Ishikawa (cell line): ENCODE measurements at regions not wholly inside any gene's neighbourhood (a gene's known extent, or its start where the extent isn't known, plus 50 kb on each side); places are given as distances from the start of the nearest gene placed in this dataset.

Experiments
- CEBPB ChIP-seq: IDR thresholded peaks from 2 replicates; pipeline ENCODE4 v1.6.1; 2012
- CREB1 ChIP-seq: IDR thresholded peaks from 2 replicates; pipeline ENCODE4 v1.6.1; 2012; ENCODE audit warnings: low read depth
- EGR1 ChIP-seq: IDR thresholded peaks from 2 replicates; pipeline ENCODE4 v1.6.1; 2012
- EP300 ChIP-seq: IDR thresholded peaks from 2 replicates; pipeline ENCODE4 v1.6.1; 2012; ENCODE audit warnings: borderline replicate concordance
- FOXM1 ChIP-seq: IDR thresholded peaks from 2 replicates; pipeline ENCODE4 v1.6.1; 2012; ENCODE audit warnings: low read depth, borderline replicate concordance
- NFIC ChIP-seq: IDR thresholded peaks from 2 replicates; pipeline ENCODE4 v1.6.1; 2012
- RAD21 ChIP-seq: IDR thresholded peaks from 2 replicates; pipeline ENCODE4 v1.6.1; 2012; ENCODE audit warnings: low read depth
- TAF1 ChIP-seq: IDR thresholded peaks from 2 replicates; pipeline ENCODE4 v1.6.1; 2012; ENCODE audit warnings: low read depth, mild to moderate bottlenecking
- TCF12 ChIP-seq: IDR thresholded peaks from 2 replicates; pipeline ENCODE4 v1.6.1; 2012; ENCODE audit warnings: low read depth
- TEAD4 ChIP-seq: IDR thresholded peaks from 2 replicates; pipeline ENCODE4 v1.6.1; 2012
- YY1 ChIP-seq: IDR thresholded peaks from 2 replicates; pipeline ENCODE4 v1.6.1; 2012; ENCODE audit warnings: low read depth
- ZBTB7A ChIP-seq: IDR thresholded peaks from 2 replicates; pipeline ENCODE4 v1.6.1; 2012; ENCODE audit warnings: low read depth
- TF ChIP-seq, protein P1 (sequence below): IDR thresholded peaks from 2 replicates; pipeline ENCODE4 v1.6.1; 2012
- TF ChIP-seq, protein P2 (sequence below): IDR thresholded peaks from 2 replicates; pipeline ENCODE4 v1.6.1; 2012; ENCODE audit warnings: low read depth, mild to moderate bottlenecking
- TF ChIP-seq, protein P3 (sequence below): IDR thresholded peaks from 2 replicates; pipeline ENCODE4 v1.6.1; 2012

DNA sequence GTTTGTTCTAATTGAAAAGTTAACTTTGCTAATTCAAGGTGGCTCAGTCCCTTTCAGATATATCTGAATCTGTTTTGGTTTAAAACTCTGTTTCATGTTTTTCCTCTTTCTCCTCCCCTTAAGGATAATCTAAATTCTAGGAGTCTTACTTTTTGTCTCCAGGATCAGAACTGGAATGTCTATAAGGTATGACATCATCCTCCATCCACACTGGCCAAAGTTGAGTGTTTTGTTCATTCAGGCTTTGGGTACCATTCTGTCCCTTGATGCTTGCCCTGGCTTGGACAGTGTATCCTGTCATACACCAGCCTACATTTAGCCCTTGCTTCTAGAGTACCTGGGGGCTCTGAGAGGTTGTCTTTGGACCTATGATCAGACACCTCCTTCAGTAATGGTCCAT is 56.8 kb upstream of the ANTXR2 start:
- TF ChIP-seq NFIC, result no peak
- TF ChIP-seq, protein P1, sequence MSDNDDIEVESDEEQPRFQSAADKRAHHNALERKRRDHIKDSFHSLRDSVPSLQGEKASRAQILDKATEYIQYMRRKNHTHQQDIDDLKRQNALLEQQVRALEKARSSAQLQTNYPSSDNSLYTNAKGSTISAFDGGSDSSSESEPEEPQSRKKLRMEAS, result no peak
- no peak for TF ChIP-seq CEBPB
- TF ChIP-seq TAF1, result no peak

DNA sequence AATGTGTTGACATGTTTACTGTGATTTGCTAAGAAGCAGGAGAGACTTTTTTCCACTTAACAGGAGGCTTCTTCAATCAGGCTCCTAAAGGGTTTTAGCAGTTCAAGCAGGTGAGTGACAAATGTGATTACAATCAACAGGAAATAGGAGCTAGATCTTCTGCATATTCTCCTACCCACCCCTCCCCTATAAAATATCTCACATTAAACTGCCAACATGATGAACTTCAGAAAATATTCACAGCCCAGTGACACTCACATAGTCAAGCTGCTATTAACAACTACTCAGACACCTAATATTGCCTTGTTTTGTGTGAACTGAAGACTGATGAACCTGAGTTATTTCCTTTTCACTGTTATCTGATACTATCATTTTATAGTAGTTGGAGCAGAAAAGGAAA is 55.9 kb upstream of the ANTXR2 start:
- TF ChIP-seq RAD21, result no peak
- TF ChIP-seq TCF12, result no peak
- TF ChIP-seq YY1, result no peak
- TF ChIP-seq EGR1, result no peak
- TF ChIP-seq, protein P2, sequence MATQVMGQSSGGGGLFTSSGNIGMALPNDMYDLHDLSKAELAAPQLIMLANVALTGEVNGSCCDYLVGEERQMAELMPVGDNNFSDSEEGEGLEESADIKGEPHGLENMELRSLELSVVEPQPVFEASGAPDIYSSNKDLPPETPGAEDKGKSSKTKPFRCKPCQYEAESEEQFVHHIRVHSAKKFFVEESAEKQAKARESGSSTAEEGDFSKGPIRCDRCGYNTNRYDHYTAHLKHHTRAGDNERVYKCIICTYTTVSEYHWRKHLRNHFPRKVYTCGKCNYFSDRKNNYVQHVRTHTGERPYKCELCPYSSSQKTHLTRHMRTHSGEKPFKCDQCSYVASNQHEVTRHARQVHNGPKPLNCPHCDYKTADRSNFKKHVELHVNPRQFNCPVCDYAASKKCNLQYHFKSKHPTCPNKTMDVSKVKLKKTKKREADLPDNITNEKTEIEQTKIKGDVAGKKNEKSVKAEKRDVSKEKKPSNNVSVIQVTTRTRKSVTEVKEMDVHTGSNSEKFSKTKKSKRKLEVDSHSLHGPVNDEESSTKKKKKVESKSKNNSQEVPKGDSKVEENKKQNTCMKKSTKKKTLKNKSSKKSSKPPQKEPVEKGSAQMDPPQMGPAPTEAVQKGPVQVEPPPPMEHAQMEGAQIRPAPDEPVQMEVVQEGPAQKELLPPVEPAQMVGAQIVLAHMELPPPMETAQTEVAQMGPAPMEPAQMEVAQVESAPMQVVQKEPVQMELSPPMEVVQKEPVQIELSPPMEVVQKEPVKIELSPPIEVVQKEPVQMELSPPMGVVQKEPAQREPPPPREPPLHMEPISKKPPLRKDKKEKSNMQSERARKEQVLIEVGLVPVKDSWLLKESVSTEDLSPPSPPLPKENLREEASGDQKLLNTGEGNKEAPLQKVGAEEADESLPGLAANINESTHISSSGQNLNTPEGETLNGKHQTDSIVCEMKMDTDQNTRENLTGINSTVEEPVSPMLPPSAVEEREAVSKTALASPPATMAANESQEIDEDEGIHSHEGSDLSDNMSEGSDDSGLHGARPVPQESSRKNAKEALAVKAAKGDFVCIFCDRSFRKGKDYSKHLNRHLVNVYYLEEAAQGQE, result no peak
- no peak for TF ChIP-seq ZBTB7A
- TF ChIP-seq FOXM1, result no peak
- TF ChIP-seq CEBPB, result no peak
- no peak for TF ChIP-seq NFIC
- TF ChIP-seq, protein P1, result no peak
- TF ChIP-seq EP300, result no peak
- TF ChIP-seq, protein P3, sequence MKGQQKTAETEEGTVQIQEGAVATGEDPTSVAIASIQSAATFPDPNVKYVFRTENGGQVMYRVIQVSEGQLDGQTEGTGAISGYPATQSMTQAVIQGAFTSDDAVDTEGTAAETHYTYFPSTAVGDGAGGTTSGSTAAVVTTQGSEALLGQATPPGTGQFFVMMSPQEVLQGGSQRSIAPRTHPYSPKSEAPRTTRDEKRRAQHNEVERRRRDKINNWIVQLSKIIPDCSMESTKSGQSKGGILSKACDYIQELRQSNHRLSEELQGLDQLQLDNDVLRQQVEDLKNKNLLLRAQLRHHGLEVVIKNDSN, result no peak

DNA sequence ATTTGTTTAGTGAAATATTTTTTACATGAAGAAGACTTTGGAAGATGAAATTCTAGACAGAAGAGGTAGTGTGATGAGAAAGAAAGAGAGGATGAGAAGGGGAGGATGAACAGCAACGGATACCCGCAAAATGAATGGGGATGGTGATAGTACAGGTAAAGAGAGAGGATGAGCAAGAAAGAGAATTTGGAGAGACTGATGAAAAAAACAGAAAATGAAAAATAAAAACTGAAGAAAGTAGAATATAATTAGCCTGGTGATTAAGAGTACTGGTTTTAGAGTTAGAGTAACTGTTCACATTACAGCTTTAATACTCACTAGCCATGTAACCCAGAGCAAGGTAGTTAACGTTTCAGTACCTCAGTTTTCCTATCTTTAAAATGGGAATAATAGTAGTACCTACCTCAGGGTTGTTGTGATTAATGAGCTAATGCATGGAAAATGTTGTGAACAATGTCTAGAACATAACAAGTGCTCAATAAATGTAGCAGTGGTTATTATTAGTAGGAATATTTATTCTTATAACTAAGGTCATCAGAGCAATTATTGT is 54.9 kb upstream of the ANTXR2 start:
- TF ChIP-seq TEAD4 (no peak), EP300 (no peak), FOXM1 (no peak), EGR1 (no peak), ZBTB7A (no peak), YY1 (no peak), CEBPB (no peak), NFIC (no peak), TCF12 (no peak), CREB1 (no peak), RAD21 (no peak), TAF1 (no peak)
- TF ChIP-seq, protein P3, result no peak
- TF ChIP-seq, protein P1, result no peak
- TF ChIP-seq, protein P2, result no peak

DNA sequence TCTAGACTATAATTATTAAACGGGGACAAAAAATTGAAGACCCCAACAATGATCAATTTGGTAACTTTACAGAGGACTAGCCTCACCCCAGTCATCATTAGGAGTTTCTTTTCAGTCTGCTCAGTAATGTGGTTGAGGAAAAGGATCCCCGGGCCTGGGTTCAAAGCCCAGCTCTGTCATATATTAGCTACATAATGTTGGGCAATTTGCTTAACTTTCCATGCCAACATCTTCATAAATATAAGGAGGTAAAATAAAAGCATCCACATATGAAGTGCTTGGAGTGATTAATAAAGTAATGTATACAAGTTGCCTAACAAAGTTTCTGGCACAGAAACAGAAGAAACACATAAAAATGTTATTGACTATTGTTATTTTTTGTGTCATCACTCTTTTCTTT is 53.4 kb upstream of the ANTXR2 start:
- no peak for TF ChIP-seq EP300
- no peak for TF ChIP-seq FOXM1
- TF ChIP-seq TEAD4, result no peak
- TF ChIP-seq NFIC, result no peak
- no peak for TF ChIP-seq CEBPB
- TF ChIP-seq, protein P3, result no peak
- TF ChIP-seq, protein P1, result no peak
- no peak for TF ChIP-seq EGR1
- TF ChIP-seq CREB1, result no peak
- no peak for TF ChIP-seq RAD21
- TF ChIP-seq YY1, result no peak
- TF ChIP-seq ZBTB7A, result no peak
- TF ChIP-seq TCF12, result no peak
- TF ChIP-seq, protein P2, result no peak
- no peak for TF ChIP-seq TAF1
